HG03064 (cell line): ENCODE measurements at regions not wholly inside any gene's neighbourhood (a gene's known extent, or its start where the extent isn't known, plus 50 kb on each side); places are given as distances from the start of the nearest gene placed in this dataset.
"Not testable (repeated sequence)": the region's sequence is repeated elsewhere in the genome, so short reads cannot be mapped to it uniquely, and the experiment has no call there.

Experiments
- ATAC-seq: cut with Tn5 transposase; IDR thresholded peaks from one replicate; pipeline ENCODE4 v1.9.1; 2021; ENCODE audit warnings: low read depth; ENCODE audit not compliant: unreplicated experiment

GRCh38 chr12:93234641-93235040 lies 143.1 kb upstream of the NUDT4 start:
- no peak for ATAC-seq

GRCh38 chr12:93235881-93236280 lies 141.8 kb upstream of the NUDT4 start:
- ATAC-seq, result no peak

GRCh38 chr12:93237235-93237915 lies 140.3 kb upstream of the NUDT4 start:
- ATAC-seq, result no peak

GRCh38 chr12:93238512-93239262 lies 139.0 kb upstream of the NUDT4 start:
- ATAC-seq, result not testable (repeated sequence)

GRCh38 chr12:93239789-93240188 lies 137.9 kb upstream of the NUDT4 start:
- not testable (repeated sequence) for ATAC-seq

- ATAC-seq, result no peak
Measured at GRCh38 chr12:93242154-93242972, 135.4 kb upstream of the NUDT4 start.

- ATAC-seq, result peak; percentile 23
Measured at GRCh38 chr12:93243382-93243688, 134.4 kb upstream of the NUDT4 start.

GRCh38 chr12:93243689-93244513 lies 133.8 kb upstream of the NUDT4 start:
- peak; percentile 44 for ATAC-seq

GRCh38 chr12:93244514-93245077 lies 133.1 kb upstream of the NUDT4 start:
- ATAC-seq, result no peak

GRCh38 chr12:93245543-93245942 lies 132.2 kb upstream of the NUDT4 start:
- peak; percentile 50 for ATAC-seq

- no peak for ATAC-seq
Measured at GRCh38 chr12:93247313-93247991, 130.3 kb upstream of the NUDT4 start.

GRCh38 chr12:93252221-93252620 lies 125.5 kb upstream of the NUDT4 start:
- no peak for ATAC-seq

GRCh38 chr12:93254911-93255310 lies 122.8 kb upstream of the NUDT4 start:
- no peak for ATAC-seq

GRCh38 chr12:93256256-93256969 lies 121.3 kb upstream of the NUDT4 start:
- ATAC-seq, result no peak

GRCh38 chr12:93261505-93262094 lies 116.1 kb upstream of the NUDT4 start:
- ATAC-seq, result no peak

- ATAC-seq, result no peak
Measured at GRCh38 chr12:93272997-93273396, 104.7 kb upstream of the NUDT4 start.

- no peak for ATAC-seq
Measured at GRCh38 chr12:93273834-93274564, 103.7 kb upstream of the NUDT4 start.

- no peak for ATAC-seq
Measured at GRCh38 chr12:93274937-93275336, 102.8 kb upstream of the NUDT4 start.
